H1 (cell line): ENCODE measurements at regions not wholly inside any gene's neighbourhood (a gene's known extent, or its start where the extent isn't known, plus 50 kb on each side); places are given as distances from the start of the nearest gene placed in this dataset.

Source experiments
- CTCF ChIA-PET: fragments of 300-600 bp; sonication (Branson Sonifier 250); formaldehyde crosslinking; loops from one replicate; lab custom pipeline; 2021; ENCODE audit not compliant: partially characterized antibody; lab: Charles Lee
- POLR2A ChIA-PET: fragments of 300-600 bp; sonication (Branson Sonifier 250); formaldehyde crosslinking; loops from one replicate; lab custom pipeline; 2021; ENCODE audit warnings: inconsistent platforms; ENCODE audit not compliant: partially characterized antibody; lab: Charles Lee
- DNase-seq, 2 experiments: peaks; one replicate each; pipeline versions ENCODE4 v3.0.0 to v3.0.0-alpha.2; 2010 to 2022; ENCODE audit warnings: low spot score in 2 of 2, low read depth in 1 of 2, mixed read lengths in 1 of 2
- FAIRE-seq: peaks from 2 replicates; lab custom pipeline; 2011; peaks lifted over from hg19 to GRCh38; lab: Jason Lieb, UNC
- H2AFZ ChIP-seq: 2 replicates; pipeline ENCODE4 v1.8.1; 2012; ENCODE audit warnings: low read length, inconsistent platforms
- H2AK5ac ChIP-seq: 2 replicates; pipeline ENCODE4 v1.6.1; 2013; ENCODE audit warnings: low read depth, low read length
- H2BK120ac ChIP-seq: replicated peaks from 2 replicates; pipeline ENCODE3; 2013; ENCODE audit warnings: low read depth, low read length, inconsistent platforms
- H2BK12ac ChIP-seq: 2 replicates; pipeline ENCODE4 v1.6.1; 2013; ENCODE audit warnings: low read depth, low read length
- H2BK15ac ChIP-seq: 2 replicates; pipeline ENCODE4 v1.6.1; 2013; ENCODE audit warnings: low read length
- H2BK20ac ChIP-seq: 2 replicates; pipeline ENCODE4 v1.6.1; 2013; ENCODE audit warnings: low read length
- H2BK5ac ChIP-seq: 2 replicates; pipeline ENCODE4 v1.6.1; 2013; ENCODE audit warnings: low read depth, low read length
- H3K14ac ChIP-seq: 2 replicates; pipeline ENCODE4 v1.6.1; 2013; ENCODE audit warnings: inconsistent platforms; ENCODE audit not compliant: insufficient read length
- H3K18ac ChIP-seq: 2 replicates; pipeline ENCODE4 v1.6.1; 2013; ENCODE audit warnings: low read length; ENCODE audit errors: extremely low read depth
- H3K23ac ChIP-seq: 2 replicates; pipeline ENCODE4 v1.6.1; 2013; ENCODE audit warnings: inconsistent platforms; ENCODE audit not compliant: insufficient read length
- H3K23me2 ChIP-seq: 2 replicates; pipeline ENCODE4 v1.6.1; 2013; ENCODE audit warnings: low read depth, low read length
- H3K27ac ChIP-seq: 2 replicates; pipeline ENCODE4 v1.6.1; 2011; ENCODE audit warnings: low read depth, low read length, inconsistent platforms
- H3K27me3 ChIP-seq, 4 experiments: replicated peaks in 1 of 4; 1 replicate in 1 of 4; 2 replicates in 3 of 4; pipeline versions ENCODE4 v1.6.1 to v1.8.1; 2011 to 2013; ENCODE audit warnings: low read length in 3 of 4, mild to moderate bottlenecking in 3 of 4, inconsistent platforms in 2 of 4, mixed read lengths in 2 of 4, moderate library complexity in 1 of 4; ENCODE audit not compliant: control insufficient read depth in 3 of 4, insufficient read depth in 3 of 4; ENCODE audit errors: extremely low read depth in 1 of 4
- H3K36me3 ChIP-seq, 4 experiments: 2 replicates each; pipeline versions ENCODE4 v1.6.1 to v1.8.1; 2011 to 2013; ENCODE audit warnings: mild to moderate bottlenecking in 4 of 4, low read length in 3 of 4, moderate library complexity in 2 of 4, control low read depth in 1 of 4, inconsistent platforms in 1 of 4; ENCODE audit not compliant: insufficient read depth in 4 of 4, control insufficient read depth in 2 of 4
- H3K4ac ChIP-seq: replicated peaks from 2 replicates; pipeline ENCODE3; 2013; ENCODE audit warnings: low read length, low read depth, mixed read lengths, inconsistent platforms; ENCODE audit not compliant: insufficient read length
- H3K4me1 ChIP-seq, 4 experiments: replicated peaks in 1 of 4; 1 replicate in 1 of 4; 2 replicates in 3 of 4; pipeline versions ENCODE4 v1.6.1 to v1.8.1; 2011 to 2013; ENCODE audit warnings: low read length in 3 of 4, inconsistent platforms in 2 of 4, mixed read lengths in 1 of 4; ENCODE audit not compliant: insufficient read depth in 4 of 4, control insufficient read depth in 3 of 4
- H3K4me2 ChIP-seq, 2 experiments: 2 replicates each; pipeline versions ENCODE4 v1.6.1 to v1.8.1; 2011 to 2013; ENCODE audit warnings: low read depth in 2 of 2, low read length in 2 of 2, control low read depth in 1 of 2, inconsistent platforms in 1 of 2, mild to moderate bottlenecking in 1 of 2; ENCODE audit not compliant: insufficient read depth in 1 of 2
- H3K4me3 ChIP-seq, 4 experiments: fragments of 200-600, 300-600 bp in 1 of 4; sonication (generic), shearing (Covaris generic), sonication (Bioruptor Twin) in 1 of 4; 2 replicates each; pipeline versions ENCODE4 v1.5.1 to v1.8.1; 2011 to 2016; ENCODE audit warnings: low read length in 4 of 4, low read depth in 3 of 4, control low read depth in 2 of 4, inconsistent platforms in 2 of 4, mild to moderate bottlenecking in 2 of 4, mixed read lengths in 1 of 4, moderate library complexity in 1 of 4; ENCODE audit not compliant: insufficient read depth in 2 of 4; ENCODE audit errors: extremely low read depth in 1 of 4
- H3K56ac ChIP-seq: replicated peaks from 2 replicates; pipeline ENCODE3; 2013; ENCODE audit warnings: low read depth, mild to moderate bottlenecking, mixed read lengths, low read length, inconsistent platforms; ENCODE audit not compliant: insufficient read length
- H3K79me1 ChIP-seq: 2 replicates; pipeline ENCODE4 v1.6.1; 2013; ENCODE audit warnings: low read depth, low read length, control low read depth
- H3K79me2 ChIP-seq, 2 experiments: 2 replicates each; pipeline versions ENCODE4 v1.6.1 to v1.8.1; 2012 to 2013; ENCODE audit warnings: low read length in 2 of 2, mild to moderate bottlenecking in 2 of 2, inconsistent platforms in 1 of 2; ENCODE audit not compliant: insufficient read depth in 2 of 2, control insufficient read depth in 1 of 2
- H3K9ac ChIP-seq, 4 experiments: replicated peaks in 1 of 4; 1 replicate in 1 of 4; 2 replicates in 3 of 4; pipeline versions ENCODE4 v1.6.1 to v1.8.1; 2011 to 2013; ENCODE audit warnings: low read depth in 3 of 4, low read length in 3 of 4, control low read depth in 2 of 4, mild to moderate bottlenecking in 2 of 4, moderate library complexity in 2 of 4, inconsistent platforms in 1 of 4; ENCODE audit errors: extremely low read depth in 1 of 4
- H3K9me3 ChIP-seq, 2 experiments: 2 replicates each; pipeline versions ENCODE4 v1.6.1 to v1.8.1; 2012 to 2013; ENCODE audit warnings: mild to moderate bottlenecking in 2 of 2, moderate library complexity in 2 of 2, control low read depth in 1 of 2, inconsistent platforms in 1 of 2, low read depth in 1 of 2, low read length in 1 of 2, mixed read lengths in 1 of 2; ENCODE audit not compliant: insufficient read depth in 2 of 2
- H4K20me1 ChIP-seq, 2 experiments: replicated peaks in 1 of 2; 2 replicates each; pipeline versions ENCODE3 to v1.8.1; 2011 to 2013; ENCODE audit warnings: inconsistent platforms in 2 of 2, low read length in 2 of 2, mild to moderate bottlenecking in 1 of 2; ENCODE audit not compliant: insufficient read depth in 2 of 2, control insufficient read depth in 1 of 2
- H4K5ac ChIP-seq: 2 replicates; pipeline ENCODE4 v1.6.1; 2013; ENCODE audit warnings: low read length, low read depth, mixed read lengths, inconsistent platforms; ENCODE audit not compliant: insufficient read length
- H4K8ac ChIP-seq: 2 replicates; pipeline ENCODE4 v1.8.0; 2013; ENCODE audit warnings: mild to moderate bottlenecking, moderate library complexity, low read length, inconsistent platforms; ENCODE audit not compliant: insufficient read depth; ENCODE audit errors: extremely low read depth
- H4K91ac ChIP-seq: replicated peaks from 2 replicates; pipeline ENCODE3; 2013; ENCODE audit warnings: low read length, mixed read lengths, inconsistent platforms; ENCODE audit not compliant: insufficient read length
- ATF2 ChIP-seq: IDR thresholded peaks from 2 replicates; pipeline ENCODE4 v1.6.1; 2012; ENCODE audit warnings: low read length, inconsistent platforms
- BCL11A ChIP-seq, 2 experiments: IDR thresholded peaks; one replicate each; pipeline ENCODE4 v1.6.1; 2011; ENCODE audit warnings: low read depth in 2 of 2, low read length in 2 of 2, mild to moderate bottlenecking in 2 of 2
- CBX5 ChIP-seq: fragments of 300-800, 300-1000 bp; sonication (generic); IDR thresholded peaks from 2 replicates; pipeline ENCODE4 v1.7.1; 2016; ENCODE audit warnings: antibody characterized with exemption, low read length, low read depth
- CHD1 ChIP-seq: IDR thresholded peaks from 2 replicates; pipeline ENCODE4 v1.6.1; 2012; ENCODE audit warnings: low read depth, low read length, improper control_type of control experiment
- CREB1 ChIP-seq: IDR thresholded peaks from 2 replicates; pipeline ENCODE4 v1.6.1; 2012; ENCODE audit warnings: inconsistent platforms
- GABPA ChIP-seq: IDR thresholded peaks from 2 replicates; pipeline ENCODE4 v1.6.1; 2011; ENCODE audit warnings: mild to moderate bottlenecking, low read length, moderate library complexity, borderline replicate concordance; ENCODE audit not compliant: insufficient read depth
- GTF2F1 ChIP-seq: IDR thresholded peaks from 2 replicates; pipeline ENCODE4 v1.6.1; 2012; ENCODE audit warnings: low read depth, low read length, improper control_type of control experiment, borderline replicate concordance
- HDAC6 ChIP-seq: IDR thresholded peaks from one replicate; pipeline ENCODE4 v1.7.1; 2012; ENCODE audit warnings: low read depth, mild to moderate bottlenecking, inconsistent platforms, low read length, moderate library complexity
- JUN ChIP-seq: IDR thresholded peaks from 2 replicates; pipeline ENCODE4 v1.6.1; 2011; ENCODE audit warnings: low read depth, mild to moderate bottlenecking, improper control_type of control experiment, low read length
- NANOG ChIP-seq: IDR thresholded peaks from 2 replicates; pipeline ENCODE4 v1.6.1; 2011; ENCODE audit warnings: low read length, low read depth, mild to moderate bottlenecking, inconsistent platforms; ENCODE audit not compliant: insufficient read depth, poor library complexity, severe bottlenecking
- NRF1 ChIP-seq: IDR thresholded peaks from 2 replicates; pipeline ENCODE4 v1.6.1; 2011; ENCODE audit warnings: mild to moderate bottlenecking, low read depth, low read length, improper control_type of control experiment
- POU5F1 ChIP-seq: IDR thresholded peaks from 2 replicates; pipeline ENCODE4 v1.6.1; 2011; ENCODE audit warnings: low read depth, mild to moderate bottlenecking, low read length, moderate library complexity
- TAF7 ChIP-seq: optimal IDR thresholded peaks from 2 replicates; pipeline ENCODE3; 2011; ENCODE audit warnings: low read depth, mild to moderate bottlenecking, inconsistent platforms, low read length, moderate library complexity, borderline replicate concordance
- WGBS, 2 experiments: shearing (Covaris generic) in 1 of 2; methylation state at CpG; one replicate each; pipeline versions ENCODE4 v1.1.6 to v1.1.7; 2013 to 2015; ENCODE audit warnings: low lambda C conversion rate in 2 of 2, mixed read lengths in 2 of 2, inconsistent platforms in 1 of 2, low coverage in 1 of 2, missing lambda C conversion rate in 1 of 2; ENCODE audit not compliant: insufficient replicate concordance in 2 of 2, insufficient coverage in 1 of 2, insufficient read length in 1 of 2; ENCODE audit errors: extremely low coverage in 1 of 2, missing lambda C conversion rate in 1 of 2; 5-methylcytosine and 5-hydroxymethylcytosine counted together

GRCh38 chr21:18877917-18878316, 474.3 kb upstream of the TMPRSS15 start:
- Histone ChIP-seq H2BK5ac (no peak overlapping the region), H2BK20ac (no peak overlapping the region), H2AFZ (no peak overlapping the region), H3K23me2 (no peaks in the 10 kb centered on the region), H3K4ac (no peak overlapping the region), H2BK120ac (no peak overlapping the region), H4K91ac (no peak overlapping the region), H3K4me2 (no peak overlapping the region), H2AK5ac (no peak overlapping the region), H3K18ac (no peak overlapping the region), H3K23ac (no peak overlapping the region), H2BK12ac (no peak overlapping the region), H3K27ac (no peak overlapping the region), H4K20me1 (no peaks in the 10 kb centered on the region), H3K27me3 (no peaks in the 10 kb centered on the region), H3K79me2 (no peaks in the 10 kb centered on the region), H3K36me3 (peaks cover 0 to 5% (median 0%) of the 10 kb centered on the region in 4 experiments; a peak in 1 of 8 replicates), H3K4me3 (no peak overlapping the region; a peak in 1 of 8 replicates), H4K8ac (no peak overlapping the region; the same call in 1 of the 2 replicates), H3K9ac (no peak overlapping the region), H4K5ac (no peak overlapping the region), H3K4me1 (no peaks in the 10 kb centered on the region), H3K9me3 (peaks cover 23 to 35% of the 10 kb centered on the region in 2 experiments), H3K56ac (no peak overlapping the region), H3K79me1 (no peaks in the 10 kb centered on the region), H3K14ac (no peak overlapping the region), H2BK15ac (no peak overlapping the region)
- FAIRE-seq (no peak), DNase-seq (no peak)
- POLR2A ChIA-PET: no interaction called here
- WGBS, 2 experiments: 97% methylated on average over 8 of the region's 9 CpGs; no CpG with 5 or more reads in 1 of the 2 experiments
- CTCF ChIA-PET: no interaction called here
- no peak for TF ChIP-seq CREB1
- no peak for TF ChIP-seq TAF7
- no peak for TF ChIP-seq ATF2
- TF ChIP-seq JUN: no peak
- TF ChIP-seq HDAC6: no peak
- TF ChIP-seq NRF1: no peak
- TF ChIP-seq BCL11A (IDR thresholded peaks at IDR 0.05; ENCODE audit: low read depth in 2 of 2, low read length in 2 of 2): no peak
- no peak for TF ChIP-seq CHD1
- no peak for TF ChIP-seq GTF2F1
- no peak for TF ChIP-seq CBX5
- no peak for TF ChIP-seq NANOG
- TF ChIP-seq GABPA: no peak
- no peak for TF ChIP-seq POU5F1
